H9 (cell line): ENCODE measurements at regions not wholly inside any gene's neighbourhood (a gene's known extent, or its start where the extent isn't known, plus 50 kb on each side); places are given as distances from the start of the nearest gene placed in this dataset.

Experiments
- DNase-seq: peaks from one replicate; pipeline ENCODE4 v3.0.0-alpha.2; 2017
- H2AFZ ChIP-seq: one replicate; pipeline ENCODE4 v1.6.1; 2013; ENCODE audit warnings: mild to moderate bottlenecking, low read length, control low read depth, moderate library complexity
- H2AK5ac ChIP-seq: 2 replicates; pipeline ENCODE4 v1.6.1; 2013; ENCODE audit warnings: low read length, control low read depth, mixed read lengths; ENCODE audit not compliant: insufficient read length
- H2BK120ac ChIP-seq: one replicate; pipeline ENCODE4 v1.6.1; 2013; ENCODE audit warnings: low read depth, mild to moderate bottlenecking, low read length, control low read depth, inconsistent platforms; ENCODE audit not compliant: poor library complexity, severe bottlenecking
- H2BK12ac ChIP-seq: 2 replicates; pipeline ENCODE4 v1.6.1; 2013; ENCODE audit warnings: low read length, control low read depth, mixed read lengths, low read depth; ENCODE audit not compliant: insufficient read length
- H2BK15ac ChIP-seq: 2 replicates; pipeline ENCODE4 v1.6.1; 2013; ENCODE audit warnings: low read depth, low read length, control low read depth
- H2BK20ac ChIP-seq: one replicate; pipeline ENCODE4 v1.6.1; 2013; ENCODE audit warnings: low read depth, mild to moderate bottlenecking, low read length, control low read depth, inconsistent platforms; ENCODE audit not compliant: poor library complexity, severe bottlenecking
- H2BK5ac ChIP-seq: 2 replicates; pipeline ENCODE4 v1.6.1; 2013; ENCODE audit warnings: low read length, control low read depth, mixed read lengths; ENCODE audit not compliant: insufficient read length
- H3K14ac ChIP-seq: 2 replicates; pipeline ENCODE4 v1.6.1; 2013; ENCODE audit warnings: low read length, control low read depth; ENCODE audit not compliant: insufficient read depth
- H3K18ac ChIP-seq: 2 replicates; pipeline ENCODE4 v1.6.1; 2013; ENCODE audit warnings: low read depth, mild to moderate bottlenecking, mixed read lengths, low read length, control low read depth; ENCODE audit not compliant: insufficient read length
- H3K23ac ChIP-seq: 2 replicates; pipeline ENCODE4 v1.6.1; 2013; ENCODE audit warnings: low read length, control low read depth, mixed read lengths, low read depth; ENCODE audit not compliant: insufficient read length
- H3K23me2 ChIP-seq: 2 replicates; pipeline ENCODE4 v1.6.1; 2013; ENCODE audit warnings: low read depth, mild to moderate bottlenecking, mixed read lengths, low read length, control low read depth; ENCODE audit not compliant: insufficient read length, poor library complexity, severe bottlenecking
- H3K27ac ChIP-seq: 2 replicates; pipeline ENCODE4 v1.5.1; 2013; ENCODE audit warnings: low read length, control low read depth, mixed read lengths, low read depth; ENCODE audit not compliant: insufficient read length
- H3K27me3 ChIP-seq: 2 replicates; pipeline ENCODE4 v1.6.1; 2013; ENCODE audit warnings: low read length, control low read depth, inconsistent platforms; ENCODE audit not compliant: insufficient read depth
- H3K4ac ChIP-seq: 2 replicates; pipeline ENCODE4 v1.6.1; 2013; ENCODE audit warnings: low read depth, mild to moderate bottlenecking, control low read depth, inconsistent platforms, low read length, moderate library complexity
- H3K4me1 ChIP-seq: 2 replicates; pipeline ENCODE4 v1.6.1; 2013; ENCODE audit warnings: low read length, control low read depth, inconsistent platforms; ENCODE audit not compliant: insufficient read depth
- H3K4me2 ChIP-seq: 2 replicates; pipeline ENCODE4 v1.6.1; 2013; ENCODE audit warnings: low read length, control low read depth, mixed read lengths; ENCODE audit not compliant: insufficient read length, insufficient read depth
- H3K56ac ChIP-seq: 2 replicates; pipeline ENCODE4 v1.6.1; 2013; ENCODE audit warnings: low read depth, mild to moderate bottlenecking, mixed read lengths, low read length, control low read depth; ENCODE audit not compliant: insufficient read length
- H3K79me1 ChIP-seq: 2 replicates; pipeline ENCODE4 v1.6.1; 2013; ENCODE audit warnings: low read depth, mild to moderate bottlenecking, moderate library complexity, low read length, control low read depth, inconsistent platforms; ENCODE audit not compliant: insufficient read depth, poor library complexity, severe bottlenecking
- H3K79me2 ChIP-seq: 2 replicates; pipeline ENCODE4 v1.6.1; 2013; ENCODE audit warnings: low read length, control low read depth, inconsistent platforms; ENCODE audit not compliant: insufficient read depth
- H3K9ac ChIP-seq: 2 replicates; pipeline ENCODE4 v1.6.1; 2013; ENCODE audit warnings: low read length, control low read depth, mixed read lengths; ENCODE audit not compliant: insufficient read length; ENCODE audit errors: extremely low read depth
- H3K9me3 ChIP-seq: one replicate; pipeline ENCODE4 v1.6.1; 2013; ENCODE audit warnings: low read depth, low read length, inconsistent platforms; ENCODE audit not compliant: control insufficient read depth
- H3T11ph ChIP-seq: one replicate; pipeline ENCODE4 v1.6.1; 2013; ENCODE audit warnings: mild to moderate bottlenecking, low read length, control low read depth, inconsistent platforms
- H4K20me1 ChIP-seq: one replicate; pipeline ENCODE4 v1.6.1; 2013; ENCODE audit not compliant: control insufficient read depth, insufficient read length, insufficient read depth
- H4K5ac ChIP-seq: 2 replicates; pipeline ENCODE4 v1.6.1; 2013; ENCODE audit warnings: low read depth, mild to moderate bottlenecking, mixed read lengths, low read length, control low read depth; ENCODE audit not compliant: insufficient read length
- H4K8ac ChIP-seq: replicated peaks from 2 replicates; pipeline ENCODE4 v1.6.1; 2013; ENCODE audit warnings: low read length, control low read depth, mixed read lengths, low read depth; ENCODE audit not compliant: insufficient read length
- H4K91ac ChIP-seq: 2 replicates; pipeline ENCODE4 v1.6.1; 2013; ENCODE audit warnings: low read depth, mild to moderate bottlenecking, moderate library complexity, mixed read lengths, low read length, control low read depth; ENCODE audit not compliant: insufficient read length
- H3K27ac Mint-ChIP-seq, 3 experiments: 2 replicates in 2 of 3; 3 replicates in 1 of 3; pipeline ENCODE4 v1.8.0; 2020 to 2021; ENCODE audit warnings: mixed read lengths in 3 of 3, mild to moderate bottlenecking in 1 of 3, moderate library complexity in 1 of 3
- H3K27me3 Mint-ChIP-seq: 2 replicates; pipeline ENCODE4 v1.8.0; 2021; ENCODE audit warnings: low read depth, mild to moderate bottlenecking, moderate library complexity, mixed read lengths
- H3K36me3 Mint-ChIP-seq, 3 experiments: 2 replicates in 2 of 3; 3 replicates in 1 of 3; pipeline ENCODE4 v1.8.0; 2020 to 2021; ENCODE audit warnings: low read depth in 3 of 3, mixed read lengths in 3 of 3; ENCODE audit not compliant: insufficient read depth in 1 of 3
- H3K4me1 Mint-ChIP-seq, 2 experiments: 2 replicates each; pipeline ENCODE4 v1.8.0; 2020; ENCODE audit warnings: mixed read lengths in 2 of 2
- H3K4me3 Mint-ChIP-seq, 2 experiments: 2 replicates in 1 of 2; 3 replicates in 1 of 2; pipeline ENCODE4 v1.8.0; 2020 to 2021; ENCODE audit warnings: mild to moderate bottlenecking in 2 of 2, mixed read lengths in 2 of 2, moderate library complexity in 1 of 2
- H3K9me3 Mint-ChIP-seq, 2 experiments: 2 replicates in 1 of 2; 3 replicates in 1 of 2; pipeline ENCODE4 v1.8.0; 2020; ENCODE audit warnings: mild to moderate bottlenecking in 2 of 2, mixed read lengths in 2 of 2, moderate library complexity in 1 of 2
- CTCF ChIP-seq: fragments of 200-600 bp; sonication (generic); conservative IDR thresholded peaks from 3 replicates; pipeline ENCODE4 v1.8.0; 2021; ENCODE audit warnings: antibody characterized with exemption, mild to moderate bottlenecking
- WGBS: extraction: QIAGEN DNeasy Blood & Tissue Kit; methylation state at CpG from one replicate; pipeline ENCODE4 v1.1.7; 2013; ENCODE audit warnings: missing lambda C conversion rate, low lambda C conversion rate, mixed read lengths; ENCODE audit not compliant: insufficient read length; ENCODE audit errors: extremely low coverage; 5-methylcytosine and 5-hydroxymethylcytosine counted together

GRCh38 chr21:28790335-28790734, 202.3 kb downstream of the LTN1 start:
- Histone ChIP-seq H3K27ac (no peak overlapping the region), H4K91ac (no peak overlapping the region), H3K18ac (no peak overlapping the region), H3K4me2 (no peak overlapping the region), H2AK5ac (no peak overlapping the region), H3K14ac (no peak overlapping the region), H4K20me1 (no peaks in the 10 kb centered on the region), H2AFZ (no peak overlapping the region), H2BK120ac (no peak overlapping the region), H2BK5ac (no peak overlapping the region), H3K79me2 (no peaks in the 10 kb centered on the region), H3K9me3 (no peaks in the 10 kb centered on the region), H3K9ac (no peak overlapping the region), H3T11ph (no peak overlapping the region), H2BK15ac (no peak overlapping the region), H3K79me1 (no peaks in the 10 kb centered on the region), H4K8ac (no peak overlapping the region), H3K23ac (no peak overlapping the region), H3K4me1 (no peaks in the 10 kb centered on the region), H3K23me2 (no peaks in the 10 kb centered on the region), H3K56ac (no peak overlapping the region), H3K27me3 (no peaks in the 10 kb centered on the region), H2BK12ac (no peak overlapping the region), H4K5ac (no peak overlapping the region), H2BK20ac (no peak overlapping the region), H3K4ac (no peak overlapping the region)
- H3K36me3 Mint-ChIP-seq: peaks cover 0 to 2% (median 2%) of the 10 kb centered on the region in 3 experiments; a peak in 1 of 7 replicates
- peaks cover 0 to 17% of the 10 kb centered on the region in 2 experiments; a peak in 2 of 4 replicates for H3K4me1 Mint-ChIP-seq
- TF ChIP-seq CTCF: no peak
- no peak overlapping the region for H3K27ac Mint-ChIP-seq
- H3K27me3 Mint-ChIP-seq: no peaks in the 10 kb centered on the region
- no peak overlapping the region for H3K4me3 Mint-ChIP-seq
- WGBS: no CpG with 5 or more reads among the region's 3 CpGs
- DNase-seq: no peak
- H3K9me3 Mint-ChIP-seq: peaks cover 7 to 8% of the 10 kb centered on the region in 2 experiments; a peak in 3 of 5 replicates
